AG09309 (cell line): ENCODE measurements at regions not wholly inside any gene's neighbourhood (a gene's known extent, or its start where the extent isn't known, plus 50 kb on each side); places are given as distances from the start of the nearest gene placed in this dataset.
"Not testable (repeated sequence)": the region's sequence is repeated elsewhere in the genome, so short reads cannot be mapped to it uniquely, and the experiment has no call there.

Experiments
- DNase-seq: peaks from one replicate; pipeline ENCODE4 v3.0.0-alpha.2; 2010; ENCODE audit warnings: low read depth
- H3K4me3 ChIP-seq: 2 replicates; pipeline ENCODE4 v1.5.1; 2011; ENCODE audit warnings: mild to moderate bottlenecking, low read depth, low read length, moderate library complexity; ENCODE audit not compliant: control insufficient read depth
- CTCF ChIP-seq: IDR thresholded peaks from 2 replicates; pipeline ENCODE4 v1.5.1; 2011; ENCODE audit warnings: mild to moderate bottlenecking, low read depth, low read length, inconsistent platforms; ENCODE audit not compliant: insufficient read depth, control insufficient read depth; ENCODE audit errors: missing control alignments

- H3K4me3 ChIP-seq, result no peak overlapping the region
- peak; percentile 69 for DNase-seq
- TF ChIP-seq CTCF, result no peak
Measured at GRCh38 chr6:22756365-22756764, 187.0 kb downstream of the HDGFL1 start.

GRCh38 chr6:22764496-22764895 is 195.1 kb downstream of the HDGFL1 start:
- H3K4me3 ChIP-seq, result no peak overlapping the region
- no peak for TF ChIP-seq CTCF
- no peak for DNase-seq

GRCh38 chr6:22765015-22765414 is 195.6 kb downstream of the HDGFL1 start:
- no peak for TF ChIP-seq CTCF
- DNase-seq, result no peak

GRCh38 chr6:22766979-22767378 is 197.6 kb downstream of the HDGFL1 start:
- no peak for TF ChIP-seq CTCF
- H3K4me3 ChIP-seq, result no peak overlapping the region

More at GRCh38 chr6:22765015-22765414, 195.6 kb downstream of the HDGFL1 start:
- no peak overlapping the region for H3K4me3 ChIP-seq

GRCh38 chr6:22770054-22770453 is 200.7 kb downstream of the HDGFL1 start:
- no peak for DNase-seq
- no peak overlapping the region for H3K4me3 ChIP-seq
- TF ChIP-seq CTCF, result no peak

More at GRCh38 chr6:22766979-22767378, 197.6 kb downstream of the HDGFL1 start:
- no peak for DNase-seq

GRCh38 chr6:22774129-22774528 is 204.8 kb downstream of the HDGFL1 start:
- no peak overlapping the region for H3K4me3 ChIP-seq
- TF ChIP-seq CTCF, result no peak
- no peak for DNase-seq

GRCh38 chr6:22778438-22778837 is 209.1 kb downstream of the HDGFL1 start:
- not testable (repeated sequence) for DNase-seq, H3K4me3 ChIP-seq
